Neuron (in vitro differentiated cells): ENCODE measurements at regions not wholly inside any gene's neighbourhood (a gene's known extent, or its start where the extent isn't known, plus 50 kb on each side); places are given as distances from the start of the nearest gene placed in this dataset.

ENCODE experiments used
- H2AFZ ChIP-seq: one replicate; pipeline ENCODE4 v1.6.1; 2013; ENCODE audit warnings: low read depth, mild to moderate bottlenecking, inconsistent platforms, low read length, moderate library complexity
- H3K27me3 ChIP-seq: one replicate; pipeline ENCODE4 v1.6.1; 2013; ENCODE audit warnings: low read length; ENCODE audit not compliant: insufficient read depth
- H3K36me3 ChIP-seq: one replicate; pipeline ENCODE4 v1.6.1; 2013; ENCODE audit warnings: low read length; ENCODE audit not compliant: insufficient read depth
- H3K4me1 ChIP-seq: one replicate; pipeline ENCODE4 v1.6.1; 2013; ENCODE audit warnings: low read length; ENCODE audit not compliant: insufficient read depth
- H3K4me3 ChIP-seq: 2 replicates; pipeline ENCODE4 v1.5.1; 2013; ENCODE audit warnings: mild to moderate bottlenecking, low read length, moderate library complexity
- H3K9me3 ChIP-seq: one replicate; pipeline ENCODE4 v1.6.1; 2013; ENCODE audit warnings: low read length

DNA sequence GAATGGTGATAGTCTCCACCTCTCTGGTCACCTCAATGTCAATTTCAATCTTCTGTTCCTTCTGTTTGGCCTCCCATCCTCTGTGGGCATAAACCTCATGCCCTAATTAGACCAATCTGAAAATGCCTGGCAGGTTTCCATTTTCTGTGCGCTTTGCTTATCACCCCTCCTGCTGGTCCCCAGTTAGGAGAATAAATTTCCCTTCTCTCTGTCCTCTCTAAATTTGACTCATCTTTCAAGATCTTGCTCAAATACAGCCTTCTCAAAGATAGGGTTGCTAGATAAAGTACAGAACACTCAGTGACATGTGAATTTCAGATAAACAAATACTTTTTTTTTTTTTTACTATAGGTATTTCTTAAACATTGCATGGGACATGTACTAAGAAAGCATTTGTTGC is 69.4 kb upstream of the CD180 start:
- no peak overlapping the region for H3K4me3 ChIP-seq
- peaks cover 15% of the 10 kb centered on the region for H3K4me1 ChIP-seq
- no peaks in the 10 kb centered on the region for H3K27me3 ChIP-seq
- H2AFZ ChIP-seq = no peak overlapping the region
- H3K9me3 ChIP-seq = peaks cover 2% of the 10 kb centered on the region
- H3K36me3 ChIP-seq = no peaks in the 10 kb centered on the region

DNA sequence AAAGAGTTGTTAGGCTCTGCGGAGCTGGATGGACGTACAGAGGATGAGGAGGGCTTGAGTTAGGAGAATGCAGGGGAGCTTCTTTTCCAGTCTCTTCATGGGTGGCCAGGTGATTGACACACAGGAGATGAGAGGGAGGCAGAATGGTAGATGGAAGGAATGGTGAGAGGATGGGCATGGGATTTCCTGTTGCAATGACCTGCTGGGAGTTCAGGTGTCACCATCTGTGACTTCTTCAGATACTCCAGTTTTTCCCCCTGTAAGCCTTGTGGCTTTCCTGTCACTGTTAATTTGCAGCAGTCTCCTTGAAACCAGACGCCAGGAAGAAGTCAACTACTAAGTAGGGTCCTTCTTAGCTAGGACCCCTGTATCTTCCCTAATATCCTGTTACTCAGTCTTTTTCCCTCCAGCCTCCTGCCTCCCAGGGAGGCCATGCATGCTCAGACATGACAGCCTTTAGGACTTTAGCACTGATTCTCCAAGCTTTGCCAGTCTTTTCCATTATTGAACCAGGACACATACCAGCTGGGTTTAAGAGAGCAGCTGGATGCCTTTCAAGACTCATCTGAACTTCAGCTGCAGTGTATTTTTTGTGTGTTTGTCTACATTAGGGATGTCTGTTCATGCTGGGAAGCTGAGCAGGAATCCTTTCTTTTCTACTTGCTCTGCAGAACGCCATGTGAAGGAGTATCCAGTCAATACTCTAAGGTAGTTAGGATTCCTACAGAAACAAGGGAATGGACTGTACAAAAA is 67.2 kb upstream of the CD180 start:
- no peak overlapping the region for H2AFZ ChIP-seq
- H3K4me3 ChIP-seq = no peak overlapping the region
- no peaks in the 10 kb centered on the region for H3K9me3 ChIP-seq
- no peaks in the 10 kb centered on the region for H3K36me3 ChIP-seq
- H3K4me1 ChIP-seq = peaks cover 15% of the 10 kb centered on the region
- H3K27me3 ChIP-seq = no peaks in the 10 kb centered on the region

DNA sequence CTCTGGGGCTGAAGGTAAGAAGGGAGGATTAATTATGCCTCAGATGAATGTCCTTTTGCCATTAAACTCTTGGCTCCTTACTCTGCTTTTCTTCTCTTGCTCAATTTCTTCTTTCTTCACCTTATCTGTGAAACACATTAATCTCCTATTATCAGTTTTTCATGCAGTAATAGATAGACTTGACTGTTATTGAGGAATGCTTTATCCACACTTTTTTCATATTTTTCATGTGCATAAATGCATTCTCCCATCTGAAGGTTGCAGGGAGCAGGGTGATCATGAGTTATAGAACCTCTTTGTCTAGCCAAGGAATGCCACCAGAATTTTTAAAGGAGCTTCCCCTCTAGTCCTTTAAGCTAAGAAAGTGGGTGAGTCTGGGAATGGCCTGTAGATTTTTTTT is 66.4 kb upstream of the CD180 start:
- no peaks in the 10 kb centered on the region for H3K9me3 ChIP-seq
- no peaks in the 10 kb centered on the region for H3K27me3 ChIP-seq
- peaks cover 6% of the 10 kb centered on the region for H3K4me1 ChIP-seq
- H3K36me3 ChIP-seq = no peaks in the 10 kb centered on the region
- H3K4me3 ChIP-seq = no peak overlapping the region
- H2AFZ ChIP-seq = no peak overlapping the region

DNA sequence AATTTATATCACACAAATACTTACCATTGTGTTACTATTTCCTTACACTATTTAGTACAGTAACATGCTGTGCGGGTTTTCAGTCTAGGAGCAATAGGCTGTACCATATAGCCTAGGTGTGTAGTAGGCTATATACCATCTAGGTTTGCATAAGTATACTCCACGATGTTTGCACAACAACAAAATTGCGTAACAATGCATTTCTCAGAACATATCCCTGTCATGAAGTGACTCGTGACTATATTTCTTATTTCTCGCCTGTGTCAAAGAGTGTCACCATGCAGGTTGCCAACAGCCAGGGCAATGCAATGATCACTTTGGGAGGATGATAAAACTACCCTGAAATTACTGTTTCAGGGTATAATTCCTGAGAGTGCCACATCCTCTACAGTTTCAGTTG is 65.6 kb upstream of the CD180 start:
- Histone ChIP-seq H3K36me3 (no peaks in the 10 kb centered on the region), H3K4me3 (no peak overlapping the region), H3K4me1 (peaks cover 2% of the 10 kb centered on the region), H3K27me3 (no peaks in the 10 kb centered on the region), H3K9me3 (no peaks in the 10 kb centered on the region), H2AFZ (no peak overlapping the region)

DNA sequence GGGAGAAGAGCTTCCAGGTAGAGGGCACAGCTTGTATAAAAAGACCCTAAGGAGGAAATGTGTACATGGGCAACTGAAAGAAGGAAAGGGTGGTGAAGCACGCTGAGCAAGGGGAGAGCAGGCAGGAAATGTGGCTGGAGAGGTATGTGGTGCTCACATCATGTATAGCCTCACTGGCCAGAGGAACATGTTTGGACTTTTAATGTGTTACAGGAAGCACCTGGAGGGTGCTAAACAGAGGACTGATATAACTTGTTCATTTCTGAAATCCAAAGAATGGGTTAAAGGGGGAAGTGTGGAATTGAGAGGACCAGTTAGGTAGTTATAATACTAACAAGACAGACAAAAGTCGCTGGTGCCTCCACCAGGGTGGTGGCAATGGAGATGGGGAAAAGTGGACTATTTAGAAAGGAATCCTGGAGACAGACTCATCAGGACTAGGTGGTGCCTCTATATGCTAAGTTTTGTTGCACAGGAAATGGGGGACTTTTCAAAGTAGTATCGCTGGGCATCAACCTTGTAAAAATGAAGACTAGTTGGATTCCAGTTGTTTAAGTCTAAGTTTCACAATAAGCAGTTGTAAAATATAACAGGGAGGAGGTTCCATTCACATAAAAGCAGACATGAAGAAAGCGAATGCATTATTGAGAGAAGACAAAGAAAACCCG is 63.1 kb upstream of the CD180 start:
- Histone ChIP-seq H2AFZ (no peak overlapping the region), H3K4me1 (peaks cover 2% of the 10 kb centered on the region), H3K4me3 (no peak overlapping the region), H3K27me3 (no peaks in the 10 kb centered on the region), H3K36me3 (no peaks in the 10 kb centered on the region), H3K9me3 (no peaks in the 10 kb centered on the region)

DNA sequence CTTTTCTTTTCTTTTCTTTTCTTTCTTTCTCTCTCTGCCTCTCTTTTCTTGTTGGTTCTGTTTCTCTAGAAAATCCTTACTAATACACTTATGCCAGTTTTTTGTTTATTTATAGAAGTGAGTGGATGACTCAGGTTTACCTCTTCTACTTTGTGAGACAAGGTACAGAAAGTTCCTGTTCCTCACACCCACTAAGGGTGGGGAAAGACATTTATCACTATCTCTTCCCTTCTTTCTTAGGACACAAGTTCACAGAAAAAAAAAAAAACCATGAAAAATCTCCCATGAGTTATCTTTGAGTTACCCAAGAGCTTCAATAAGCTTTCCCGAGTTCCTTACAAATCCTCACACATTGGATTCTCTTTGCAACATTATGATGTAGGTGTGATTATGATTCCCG is 60.9 kb upstream of the CD180 start:
- H3K4me3 ChIP-seq = no peak overlapping the region
- no peaks in the 10 kb centered on the region for H3K27me3 ChIP-seq
- no peaks in the 10 kb centered on the region for H3K4me1 ChIP-seq
- no peak overlapping the region for H2AFZ ChIP-seq
- H3K9me3 ChIP-seq = no peaks in the 10 kb centered on the region
- H3K36me3 ChIP-seq = no peaks in the 10 kb centered on the region

DNA sequence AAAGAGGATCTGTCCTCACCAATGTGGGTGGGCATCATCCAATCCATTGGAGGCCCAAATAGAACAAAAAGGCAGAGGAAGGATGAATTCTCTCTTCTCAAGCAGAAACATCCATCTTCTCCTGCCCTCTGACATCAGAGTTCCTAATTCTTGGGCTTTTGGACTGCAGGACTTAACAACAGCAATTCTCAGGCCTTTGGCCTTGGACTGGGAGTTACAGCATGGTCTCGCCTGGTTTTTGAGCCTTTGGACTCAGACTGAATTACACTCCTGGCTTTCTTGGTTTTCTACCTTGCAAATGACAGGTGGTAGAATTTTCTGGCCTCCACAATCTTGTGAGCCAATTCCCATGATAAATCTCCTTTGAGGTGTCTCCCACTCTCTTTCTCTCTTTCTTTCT is 60.5 kb upstream of the CD180 start:
- Histone ChIP-seq H3K4me1 (no peaks in the 10 kb centered on the region), H3K4me3 (no peak overlapping the region), H3K9me3 (no peaks in the 10 kb centered on the region), H2AFZ (no peak overlapping the region), H3K36me3 (no peaks in the 10 kb centered on the region), H3K27me3 (no peaks in the 10 kb centered on the region)

DNA sequence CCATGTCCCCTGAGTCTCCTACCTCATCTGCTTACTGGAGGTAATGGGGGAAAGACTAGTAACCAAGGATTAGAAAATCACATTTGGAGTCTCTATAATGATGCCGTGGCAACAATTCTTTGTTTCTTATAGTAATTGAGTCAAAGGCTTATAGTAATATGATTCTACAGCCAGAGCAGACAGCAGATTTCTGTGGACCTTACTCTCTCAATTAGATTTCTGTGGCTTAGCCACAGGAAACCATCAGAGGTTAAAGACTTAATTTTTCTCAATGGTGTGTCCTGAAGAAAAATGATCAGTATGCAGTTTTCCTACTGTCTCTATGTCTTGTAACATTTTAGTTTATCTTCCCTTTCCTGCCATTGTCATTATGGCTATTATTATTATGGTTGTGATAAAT is 59.3 kb upstream of the CD180 start:
- Histone ChIP-seq H3K4me1 (no peaks in the 10 kb centered on the region), H3K9me3 (no peaks in the 10 kb centered on the region), H3K4me3 (no peak overlapping the region), H2AFZ (no peak overlapping the region), H3K27me3 (no peaks in the 10 kb centered on the region), H3K36me3 (no peaks in the 10 kb centered on the region)

DNA sequence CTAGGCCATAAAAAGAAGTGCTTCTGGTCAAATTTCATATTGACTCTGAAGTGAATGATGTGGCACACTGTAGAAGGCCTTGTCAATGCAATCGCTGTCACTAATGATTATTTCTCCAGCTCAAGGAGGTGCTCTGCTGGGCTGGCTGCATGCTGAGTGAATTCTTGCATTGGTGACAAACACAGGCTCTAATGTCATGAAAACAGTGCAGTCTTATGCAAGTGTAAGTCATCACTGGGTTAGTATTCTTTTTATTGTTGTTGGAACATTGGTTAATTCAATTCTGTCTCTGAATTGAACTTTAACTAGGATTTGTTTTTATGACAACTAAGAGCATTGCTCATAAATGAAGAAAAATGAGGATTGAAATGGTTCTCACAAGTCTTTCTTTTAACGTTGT is 57.3 kb upstream of the CD180 start:
- no peaks in the 10 kb centered on the region for H3K9me3 ChIP-seq
- no peak overlapping the region for H3K4me3 ChIP-seq
- H3K27me3 ChIP-seq = no peaks in the 10 kb centered on the region
- H3K36me3 ChIP-seq = no peaks in the 10 kb centered on the region
- H3K4me1 ChIP-seq = no peaks in the 10 kb centered on the region
- no peak overlapping the region for H2AFZ ChIP-seq

DNA sequence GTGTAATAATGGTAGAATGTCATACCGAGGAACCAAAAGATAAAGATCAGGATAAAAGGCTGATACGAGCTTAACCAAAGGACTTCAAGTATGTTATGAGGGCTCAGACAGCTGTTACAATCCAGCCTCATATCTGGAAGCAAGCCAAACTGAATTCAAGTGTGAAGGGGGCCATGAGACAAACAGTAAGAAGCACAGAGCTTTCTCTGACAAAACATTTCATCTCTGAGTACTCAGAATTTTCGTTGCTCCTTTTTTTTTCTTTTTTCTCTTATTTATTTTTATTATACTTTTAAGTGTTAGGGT is 52.9 kb upstream of the CD180 start:
- Histone ChIP-seq H2AFZ (no peak overlapping the region), H3K36me3 (no peaks in the 10 kb centered on the region), H3K4me1 (peaks cover 8% of the 10 kb centered on the region), H3K27me3 (no peaks in the 10 kb centered on the region), H3K4me3 (no peak overlapping the region), H3K9me3 (no peaks in the 10 kb centered on the region)

DNA sequence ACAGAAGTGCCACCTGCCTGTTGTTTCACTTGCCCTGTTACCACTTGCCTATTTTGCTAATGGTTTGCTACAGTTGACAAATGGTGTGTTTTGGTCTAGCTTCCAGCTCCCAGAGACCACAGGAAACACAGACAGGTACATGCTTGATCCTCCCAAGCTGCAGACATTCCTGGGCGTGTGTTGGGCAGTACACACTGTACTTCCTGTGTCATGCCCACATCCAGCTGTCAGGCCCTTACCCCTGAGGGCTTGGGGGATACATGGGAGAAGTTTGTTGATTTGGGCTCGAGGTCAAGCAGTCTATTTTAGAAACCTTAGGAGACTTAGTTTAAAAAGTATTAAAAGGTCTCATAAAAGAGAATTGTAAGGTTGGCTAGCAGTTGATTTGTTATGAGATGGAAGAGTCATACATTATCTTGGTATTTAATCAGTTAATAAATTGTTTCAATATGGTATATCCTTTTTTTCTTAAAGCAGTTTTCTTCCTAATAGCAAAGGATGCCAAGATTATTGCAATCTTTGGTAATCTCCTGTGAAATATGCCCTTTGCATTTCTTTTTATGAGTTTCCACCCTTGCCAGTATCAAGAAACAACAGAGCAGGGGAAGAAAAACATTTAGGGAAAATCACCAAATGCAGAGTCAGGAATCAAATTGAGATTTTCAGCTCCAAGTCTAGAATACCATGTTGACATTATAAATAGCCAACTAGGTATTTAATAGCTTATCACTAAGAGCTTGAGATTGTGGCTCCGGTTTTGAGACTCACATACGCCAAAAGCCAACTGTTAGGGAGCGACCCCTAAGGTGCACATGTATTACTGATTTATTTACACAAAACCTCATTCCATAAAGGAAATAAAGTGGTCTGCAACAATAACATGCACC is 52.3 kb upstream of the CD180 start:
- no peaks in the 10 kb centered on the region for H3K27me3 ChIP-seq
- no peak overlapping the region for H2AFZ ChIP-seq
- peaks cover 8% of the 10 kb centered on the region for H3K4me1 ChIP-seq
- H3K9me3 ChIP-seq = no peaks in the 10 kb centered on the region
- no peaks in the 10 kb centered on the region for H3K36me3 ChIP-seq
- no peak overlapping the region for H3K4me3 ChIP-seq

DNA sequence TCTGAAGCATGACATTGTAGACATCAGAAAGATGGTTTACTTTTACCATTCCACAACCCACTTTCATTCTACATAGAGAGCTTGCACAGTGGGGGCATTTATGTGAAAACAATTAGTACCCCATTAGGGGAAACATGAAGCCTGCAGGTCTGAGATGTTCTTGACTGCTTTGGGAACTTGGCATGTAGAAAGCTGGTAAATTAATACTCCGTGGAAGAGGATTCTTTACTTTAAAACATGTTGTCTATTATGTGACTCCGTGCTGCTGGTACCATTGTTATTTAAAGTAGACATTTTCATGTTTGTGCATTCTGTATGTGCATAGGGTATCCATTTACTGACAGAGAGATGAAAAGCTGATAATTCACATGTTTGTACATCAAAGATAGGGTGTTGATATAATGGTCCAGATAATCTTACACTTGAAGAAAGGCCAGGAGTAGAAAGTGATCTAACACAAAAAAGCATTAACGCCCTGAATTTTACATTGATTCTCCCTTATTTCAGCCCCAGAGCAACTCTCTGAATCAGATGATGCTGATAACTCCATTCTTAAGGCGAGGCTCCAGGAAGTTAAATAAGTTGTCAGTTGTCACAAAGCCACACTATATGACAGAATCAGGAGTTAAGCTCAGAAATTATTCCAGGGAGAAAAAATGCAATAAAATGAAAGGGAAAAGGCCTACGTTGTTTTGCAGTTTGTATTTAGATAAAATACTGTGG is 50.1 kb upstream of the CD180 start:
- H3K4me1 ChIP-seq = peaks cover 8% of the 10 kb centered on the region
- no peak overlapping the region for H3K4me3 ChIP-seq
- no peaks in the 10 kb centered on the region for H3K9me3 ChIP-seq
- no peaks in the 10 kb centered on the region for H3K27me3 ChIP-seq
- peak overlapping the region; percentile 5 for H2AFZ ChIP-seq
- no peaks in the 10 kb centered on the region for H3K36me3 ChIP-seq
